WERI-Rb-1 (cell line): ENCODE measurements at regions not wholly inside any gene's neighbourhood (a gene's known extent, or its start where the extent isn't known, plus 50 kb on each side); places are given as distances from the start of the nearest gene placed in this dataset.

Source experiments
- DNase-seq: peaks from one replicate; pipeline ENCODE4 v3.0.0-alpha.2; 2020
- H3K27ac ChIP-seq: fragments of 250-450 bp; sonication (Bioruptor Pico); 2 replicates; pipeline ENCODE4 v1.5.1; 2020; ENCODE audit warnings: mild to moderate bottlenecking, moderate library complexity
- H3K27me3 ChIP-seq: fragments of 250-450 bp; sonication (Bioruptor Pico); 2 replicates; pipeline ENCODE4 v1.5.1; 2021; ENCODE audit warnings: mild to moderate bottlenecking, low read depth, moderate library complexity; ENCODE audit not compliant: insufficient read depth, severe bottlenecking
- H3K36me3 ChIP-seq: fragments of 250-450 bp; sonication (Bioruptor Pico); 2 replicates; pipeline ENCODE4 v1.5.1; 2020; ENCODE audit warnings: mild to moderate bottlenecking, moderate library complexity
- H3K4me3 ChIP-seq: 2 replicates; pipeline ENCODE4 v1.5.1; 2011; ENCODE audit warnings: low read depth, mild to moderate bottlenecking, control low read depth, low read length
- H3K9me3 ChIP-seq: fragments of 250-450 bp; sonication (Bioruptor Pico); 2 replicates; pipeline ENCODE4 v1.5.1; 2021; ENCODE audit warnings: mild to moderate bottlenecking, moderate library complexity; ENCODE audit not compliant: severe bottlenecking
- CTCF ChIP-seq: IDR thresholded peaks from 2 replicates; pipeline ENCODE4 v1.5.1; 2011; ENCODE audit warnings: low read depth, mild to moderate bottlenecking, control low read depth, inconsistent platforms, low read length

DNA sequence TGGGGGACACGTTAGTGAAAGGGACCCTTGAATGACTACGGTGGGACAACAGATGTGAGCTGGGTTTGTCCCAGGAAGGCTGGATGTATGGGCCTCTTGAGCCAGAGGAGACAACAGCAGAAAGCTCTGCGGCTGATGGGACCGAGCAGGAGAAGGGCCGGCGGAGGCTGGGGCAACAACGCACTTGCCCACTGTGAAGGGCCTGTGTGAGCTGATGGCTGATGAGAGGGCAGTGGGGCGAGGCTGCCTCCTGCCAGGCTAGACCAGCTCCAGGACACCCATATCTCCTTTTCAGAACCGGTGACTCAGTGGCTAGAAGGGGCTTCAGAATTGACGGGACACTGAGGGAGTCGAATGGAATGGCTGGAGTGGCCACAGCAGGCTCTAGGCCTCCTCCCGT is 250.1 kb downstream of the SEC14L1 start:
- Histone ChIP-seq H3K27me3 (no peaks in the 10 kb centered on the region), H3K9me3 (no peaks in the 10 kb centered on the region), H3K27ac (peak overlapping the region; percentile 30; the same call in 1 of the 2 replicates), H3K4me3 (no peak overlapping the region), H3K36me3 (peaks cover 47% of the 10 kb centered on the region)
- TF ChIP-seq CTCF = no peak
- no peak for DNase-seq

DNA sequence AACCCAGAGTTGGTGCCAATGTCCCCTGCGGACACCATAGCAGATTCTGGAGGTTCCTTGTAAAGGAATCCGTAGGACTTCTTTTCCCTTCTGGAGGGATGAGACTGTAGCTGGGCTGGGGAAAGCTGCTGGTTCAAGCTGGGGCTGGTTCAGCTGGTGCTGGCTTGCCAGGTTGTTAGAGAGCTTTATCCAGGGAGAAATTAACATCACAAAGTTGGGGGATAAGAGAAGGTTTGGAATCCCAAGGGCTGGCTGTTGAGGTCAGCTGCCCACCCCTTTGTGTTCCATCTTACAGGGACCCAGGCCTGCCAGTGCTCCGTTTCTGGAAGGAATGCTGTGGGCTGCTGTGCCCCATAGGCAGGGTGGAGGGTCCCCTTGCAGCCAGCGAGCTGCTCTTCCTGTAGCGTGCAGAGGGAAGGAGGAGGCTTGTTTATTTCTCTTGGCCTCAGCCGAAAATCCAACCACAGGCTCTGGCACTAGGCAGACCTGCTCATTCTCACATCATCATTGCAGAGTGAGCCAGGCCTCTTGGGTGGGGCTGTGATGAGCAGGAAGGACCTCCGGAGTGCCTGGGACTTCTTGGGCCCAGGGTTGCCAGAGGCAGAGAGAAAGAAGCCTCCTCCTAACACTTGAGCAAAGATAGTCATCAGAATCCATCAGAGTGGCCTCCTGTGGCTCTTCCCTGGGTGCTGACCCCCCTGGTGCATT is 251.1 kb downstream of the SEC14L1 start:
- DNase-seq = no peak
- peak overlapping the region; percentile 72 for H3K27ac ChIP-seq
- no peak overlapping the region for H3K4me3 ChIP-seq

DNA sequence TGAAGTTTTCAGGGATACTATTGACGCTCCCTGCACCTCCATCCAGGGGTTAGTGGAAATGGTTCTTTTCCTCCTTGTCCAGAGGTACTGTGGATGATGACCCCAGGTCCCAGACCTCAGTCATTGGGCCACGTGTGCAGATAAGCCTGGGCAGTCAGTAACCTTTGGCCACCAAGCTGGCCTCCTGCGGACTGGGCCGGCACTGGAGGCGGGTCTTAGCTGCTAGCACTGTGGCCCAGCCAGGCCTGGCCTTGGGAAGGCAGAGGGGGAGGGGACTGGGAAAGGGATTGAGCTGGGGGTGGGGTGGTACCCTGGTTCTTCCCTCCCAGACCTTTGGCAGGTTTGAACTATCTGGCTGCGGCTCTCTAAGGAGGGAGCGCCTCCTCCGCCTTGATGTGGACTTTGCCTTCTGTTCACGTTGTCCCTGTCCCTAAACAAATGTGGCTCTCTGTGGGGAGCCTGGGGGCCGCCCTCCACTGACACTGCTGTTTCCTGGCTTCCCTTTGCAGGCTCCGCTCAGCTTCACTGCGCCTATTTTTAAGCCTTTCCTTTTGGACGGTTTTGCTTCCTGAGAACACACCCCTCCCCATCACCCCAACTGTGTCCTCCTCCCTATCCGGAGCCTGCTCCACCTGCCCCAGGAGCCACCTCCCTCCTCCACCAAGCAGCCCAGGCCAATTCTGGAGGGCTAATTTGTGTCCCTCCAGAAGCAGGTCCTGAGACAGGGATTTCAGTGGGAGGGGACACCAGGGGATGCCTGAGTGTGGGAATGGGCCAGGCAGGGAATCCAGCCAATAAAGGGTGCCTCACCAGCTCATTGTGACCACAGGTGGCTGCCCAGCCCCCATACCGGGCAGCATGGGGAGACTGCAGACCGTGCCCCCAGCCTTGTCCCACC is 251.9 kb downstream of the SEC14L1 start:
- no peak overlapping the region for H3K4me3 ChIP-seq
- peak; percentile 88 for DNase-seq
- peak overlapping the region; percentile 72 for H3K27ac ChIP-seq

More for the DNA sequence above, 251.1 kb downstream of the SEC14L1 start:
- no peaks in the 10 kb centered on the region for H3K27me3 ChIP-seq
- TF ChIP-seq CTCF = no peak
- H3K9me3 ChIP-seq = no peaks in the 10 kb centered on the region
- peaks cover 44% of the 10 kb centered on the region for H3K36me3 ChIP-seq

GRCh38 chr17:77393274-77393600 is 252.5 kb downstream of the SEC14L1 start:
- Histone ChIP-seq H3K27ac (peak overlapping the region; percentile 72), H3K27me3 (no peaks in the 10 kb centered on the region), H3K36me3 (peaks cover 47% of the 10 kb centered on the region), H3K9me3 (no peaks in the 10 kb centered on the region), H3K4me3 (no peak overlapping the region)
- TF ChIP-seq CTCF = no peak
- no peak for DNase-seq

More for the DNA sequence above, 251.9 kb downstream of the SEC14L1 start:
- Histone ChIP-seq H3K27me3 (no peaks in the 10 kb centered on the region), H3K9me3 (no peaks in the 10 kb centered on the region), H3K36me3 (peaks cover 45% of the 10 kb centered on the region)
- TF ChIP-seq CTCF = no peak

- Histone ChIP-seq H3K4me3 (no peak overlapping the region), H3K27ac (peak overlapping the region; percentile 72), H3K36me3 (peaks cover 53% of the 10 kb centered on the region), H3K9me3 (no peaks in the 10 kb centered on the region), H3K27me3 (no peaks in the 10 kb centered on the region)
- no peak for DNase-seq
- no peak for TF ChIP-seq CTCF
These were observed 253.2 kb downstream of the SEC14L1 start for GRCh38 chr17:77393867-77394539.
